Activated T-cell treated with anti-CD3 and anti-CD28 coated beads for 24 hours (primary cell): ENCODE measurements at regions not wholly inside any gene's neighbourhood (a gene's known extent, or its start where the extent isn't known, plus 50 kb on each side); places are given as distances from the start of the nearest gene placed in this dataset.
"Not testable (repeated sequence)": the region's sequence is repeated elsewhere in the genome, so short reads cannot be mapped to it uniquely, and the experiment has no call there.

Experiments
- DNase-seq: peaks from one replicate; pipeline ENCODE4 v3.0.0-alpha.2; 2020; ENCODE audit warnings: low read depth

GRCh38 chr22:47315862-47316419, 553.5 kb downstream of the TBC1D22A start:
- no peak for DNase-seq

GRCh38 chr22:47310601-47311000, 548.2 kb downstream of the TBC1D22A start:
- DNase-seq, result no peak

GRCh38 chr22:47309946-47310345, 547.5 kb downstream of the TBC1D22A start:
- DNase-seq, result no peak

GRCh38 chr22:47309476-47309875, 547.0 kb downstream of the TBC1D22A start:
- no peak for DNase-seq

GRCh38 chr22:47308886-47309285, 546.4 kb downstream of the TBC1D22A start:
- no peak for DNase-seq

GRCh38 chr22:47307822-47308221, 545.4 kb downstream of the TBC1D22A start:
- DNase-seq, result no peak

GRCh38 chr22:47307326-47307725, 544.9 kb downstream of the TBC1D22A start:
- DNase-seq, result no peak

- no peak for DNase-seq
Observed at GRCh38 chr22:47304854-47305253, 542.4 kb downstream of the TBC1D22A start.

- no peak for DNase-seq
Observed at GRCh38 chr22:47304191-47304831, 541.9 kb downstream of the TBC1D22A start.

- no peak for DNase-seq
Observed at GRCh38 chr22:47303161-47303890, 540.9 kb downstream of the TBC1D22A start.

- not testable (repeated sequence) for DNase-seq
Observed at GRCh38 chr22:47302587-47302986, 540.1 kb downstream of the TBC1D22A start.

GRCh38 chr22:47301820-47302475, 539.5 kb downstream of the TBC1D22A start:
- no peak for DNase-seq

GRCh38 chr22:47300698-47301405, 538.4 kb downstream of the TBC1D22A start:
- DNase-seq, result no peak

GRCh38 chr22:47299863-47300697, 537.6 kb downstream of the TBC1D22A start:
- DNase-seq, result no peak

- DNase-seq, result no peak
Observed at GRCh38 chr22:47299211-47299862, 536.9 kb downstream of the TBC1D22A start.

GRCh38 chr22:47298017-47298785, 535.8 kb downstream of the TBC1D22A start:
- DNase-seq, result no peak

- no peak for DNase-seq
Observed at GRCh38 chr22:47297261-47298016, 535.0 kb downstream of the TBC1D22A start.

- DNase-seq, result no peak
Observed at GRCh38 chr22:47296405-47297260, 534.2 kb downstream of the TBC1D22A start.
